Mesenchymal stem cell (in vitro differentiated cells and primary cell): ENCODE measurements at regions not wholly inside any gene's neighbourhood (a gene's known extent, or its start where the extent isn't known, plus 50 kb on each side); places are given as distances from the start of the nearest gene placed in this dataset.

Experiments
- DNase-seq: peaks from one replicate; pipeline ENCODE4 v3.0.0-alpha.2; 2013
- H2AFZ ChIP-seq: one replicate; pipeline ENCODE4 v1.6.1; 2013; ENCODE audit warnings: low read depth, mild to moderate bottlenecking, control low read depth, inconsistent platforms, low read length, moderate library complexity
- H2AK5ac ChIP-seq: 2 replicates; pipeline ENCODE4 v1.6.1; 2013; ENCODE audit warnings: low read length, moderate library complexity, mild to moderate bottlenecking, inconsistent platforms; ENCODE audit not compliant: severe bottlenecking
- H2BK120ac ChIP-seq: one replicate; pipeline ENCODE4 v1.6.1; 2013; ENCODE audit warnings: low read depth, mild to moderate bottlenecking, inconsistent platforms, low read length, moderate library complexity
- H2BK12ac ChIP-seq, 2 experiments: one replicate each; pipeline ENCODE4 v1.6.1; 2013; ENCODE audit warnings: inconsistent platforms in 2 of 2, low read length in 2 of 2, mild to moderate bottlenecking in 2 of 2, moderate library complexity in 2 of 2, control low read depth in 1 of 2
- H2BK15ac ChIP-seq: one replicate; pipeline ENCODE4 v1.6.1; 2013; ENCODE audit warnings: mild to moderate bottlenecking, low read depth, inconsistent platforms; ENCODE audit not compliant: poor library complexity, severe bottlenecking
- H2BK5ac ChIP-seq: 2 replicates; pipeline ENCODE4 v1.6.1; 2013; ENCODE audit warnings: low read depth, mild to moderate bottlenecking, low read length, control low read depth, inconsistent platforms; ENCODE audit not compliant: poor library complexity, severe bottlenecking
- H3K14ac ChIP-seq, 2 experiments: one replicate each; pipeline ENCODE4 v1.6.1; 2013; ENCODE audit warnings: inconsistent platforms in 2 of 2, low read length in 2 of 2, control low read depth in 1 of 2, mild to moderate bottlenecking in 1 of 2, moderate library complexity in 1 of 2
- H3K18ac ChIP-seq, 2 experiments: one replicate each; pipeline ENCODE4 v1.6.1; 2013; ENCODE audit warnings: inconsistent platforms in 2 of 2, low read length in 2 of 2, control low read depth in 1 of 2, low read depth in 1 of 2, mild to moderate bottlenecking in 1 of 2
- H3K23ac ChIP-seq, 2 experiments: one replicate each; pipeline ENCODE4 v1.6.1; 2013; ENCODE audit warnings: inconsistent platforms in 2 of 2, low read length in 2 of 2, mild to moderate bottlenecking in 2 of 2, moderate library complexity in 2 of 2, control low read depth in 1 of 2
- H3K27ac ChIP-seq: 2 replicates; pipeline ENCODE4 v1.5.1; 2013; ENCODE audit warnings: mild to moderate bottlenecking, moderate library complexity, low read length, control low read depth, inconsistent platforms; ENCODE audit not compliant: poor library complexity, severe bottlenecking
- H3K27me3 ChIP-seq, 2 experiments: 2 replicates each; pipeline versions ENCODE4 v1.6.1 to v1.7.0; 2013; ENCODE audit warnings: low read length in 2 of 2, mild to moderate bottlenecking in 2 of 2, moderate library complexity in 2 of 2, control low read depth in 1 of 2, inconsistent platforms in 1 of 2; ENCODE audit not compliant: control insufficient read depth in 1 of 2, insufficient read depth in 1 of 2
- H3K36me3 ChIP-seq, 2 experiments: 2 replicates each; pipeline versions ENCODE4 v1.6.1 to v1.7.0; 2013; ENCODE audit warnings: low read length in 2 of 2, control low read depth in 1 of 2, inconsistent platforms in 1 of 2, low read depth in 1 of 2, mild to moderate bottlenecking in 1 of 2; ENCODE audit not compliant: insufficient read depth in 2 of 2, control insufficient read depth in 1 of 2
- H3K4ac ChIP-seq, 2 experiments: one replicate each; pipeline ENCODE4 v1.6.1; 2013; ENCODE audit warnings: inconsistent platforms in 2 of 2, low read length in 2 of 2, mild to moderate bottlenecking in 2 of 2, moderate library complexity in 2 of 2, control low read depth in 1 of 2, low read depth in 1 of 2
- H3K4me1 ChIP-seq: 2 replicates; pipeline ENCODE4 v1.6.1; 2013; ENCODE audit warnings: low read depth, low read length, control low read depth; ENCODE audit not compliant: control insufficient read depth, insufficient read depth
- H3K4me2 ChIP-seq: 2 replicates; pipeline ENCODE4 v1.6.1; 2013; ENCODE audit warnings: low read length, mild to moderate bottlenecking, inconsistent platforms; ENCODE audit not compliant: poor library complexity, severe bottlenecking
- H3K4me3 ChIP-seq, 2 experiments: 2 replicates each; pipeline versions ENCODE4 v1.5.1 to v1.7.0; 2013; ENCODE audit warnings: low read length in 2 of 2, mild to moderate bottlenecking in 2 of 2, control low read depth in 1 of 2, low read depth in 1 of 2; ENCODE audit not compliant: insufficient read depth in 1 of 2
- H3K79me1 ChIP-seq: replicated peaks from 2 replicates; pipeline ENCODE4 v1.6.1; 2013; ENCODE audit warnings: mild to moderate bottlenecking, control low read depth, low read length, inconsistent platforms; ENCODE audit not compliant: poor library complexity, severe bottlenecking
- H3K9ac ChIP-seq: 2 replicates; pipeline ENCODE4 v1.7.0; 2013; ENCODE audit warnings: mild to moderate bottlenecking, low read length, moderate library complexity
- H3K9me3 ChIP-seq: 2 replicates; pipeline ENCODE4 v1.7.0; 2013; ENCODE audit warnings: mild to moderate bottlenecking, low read length; ENCODE audit not compliant: control insufficient read depth
- H4K8ac ChIP-seq: one replicate; pipeline ENCODE4 v1.6.1; 2013; ENCODE audit warnings: inconsistent platforms, mild to moderate bottlenecking, low read length, moderate library complexity
- H4K91ac ChIP-seq: one replicate; pipeline ENCODE4 v1.6.1; 2013; ENCODE audit warnings: mild to moderate bottlenecking, low read length, inconsistent platforms
- WGBS: methylation state at CpG from one replicate; pipeline ENCODE4 v1.1.7; 2013; ENCODE audit warnings: mixed read lengths; 5-methylcytosine and 5-hydroxymethylcytosine counted together

DNA sequence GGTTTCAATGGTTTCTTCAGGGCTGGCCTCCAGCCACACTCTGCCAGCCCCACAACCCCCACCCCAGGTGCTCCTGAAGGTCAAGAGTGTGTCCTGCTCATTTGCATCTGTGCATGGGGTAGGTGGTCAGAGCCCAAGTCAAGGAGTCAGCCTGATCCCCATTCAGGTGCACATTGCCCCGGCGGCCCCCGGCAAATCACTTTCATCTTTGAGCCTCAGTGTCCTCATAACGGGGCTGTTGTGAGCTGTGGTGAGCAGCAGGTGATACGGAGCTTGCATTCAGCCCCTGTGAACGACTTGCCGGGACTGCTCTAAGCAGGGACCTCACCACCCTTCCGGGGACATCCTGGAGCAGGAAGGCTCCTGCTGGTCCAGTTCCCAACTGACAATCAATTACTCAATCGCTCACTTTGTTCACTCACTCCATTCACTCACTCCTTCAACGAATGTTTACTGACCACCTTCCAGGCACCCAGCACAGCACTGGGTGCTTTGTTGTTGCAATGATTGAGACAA is 93.2 kb upstream of the CPEB4 start:
- Histone ChIP-seq H3K14ac (no peak overlapping the region), H3K27me3 (peaks cover 0 to 10% of the 10 kb centered on the region in 2 experiments), H2BK5ac (no peak overlapping the region), H4K91ac (no peak overlapping the region), H3K23ac (no peak overlapping the region), H2BK12ac (no peak overlapping the region), H3K79me1 (no peaks in the 10 kb centered on the region), H3K27ac (no peak overlapping the region), H2BK15ac (no peak overlapping the region), H3K9me3 (no peaks in the 10 kb centered on the region), H4K8ac (no peak overlapping the region), H3K4ac (no peak overlapping the region), H3K4me2 (no peak overlapping the region), H3K4me3 (no peak overlapping the region), H3K9ac (no peak overlapping the region), H3K18ac (no peak overlapping the region), H2AK5ac (no peak overlapping the region), H2BK120ac (no peak overlapping the region), H3K36me3 (no peaks in the 10 kb centered on the region), H2AFZ (no peak overlapping the region), H3K4me1 (peaks cover 4% of the 10 kb centered on the region)
- WGBS = 97% methylated on average over 8 of the region's 10 CpGs
- no peak for DNase-seq

DNA sequence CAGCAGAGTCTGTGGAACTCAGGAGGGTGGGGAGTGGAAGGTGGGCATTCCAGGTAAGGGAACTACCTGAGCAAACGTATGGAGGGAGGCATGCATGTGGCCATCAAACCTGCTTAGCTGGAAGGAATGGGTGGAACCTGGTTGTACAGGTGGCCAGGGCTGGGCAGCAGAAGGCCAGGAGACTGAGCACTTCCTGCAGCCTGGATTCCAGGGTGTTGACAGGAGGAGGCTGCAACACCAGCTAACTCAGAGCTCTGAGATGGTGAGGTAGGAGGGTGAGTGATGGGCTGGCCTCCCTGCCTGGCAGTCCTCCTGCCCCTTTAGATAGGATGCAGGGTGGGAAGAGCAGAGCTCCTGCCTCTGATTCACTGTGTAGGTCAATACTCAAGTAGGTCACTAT is 92.5 kb upstream of the CPEB4 start:
- Histone ChIP-seq H3K9ac (no peak overlapping the region), H3K23ac (no peak overlapping the region), H3K27me3 (peaks cover 0 to 10% of the 10 kb centered on the region in 2 experiments), H3K9me3 (no peaks in the 10 kb centered on the region), H2BK5ac (no peak overlapping the region), H3K27ac (no peak overlapping the region), H4K91ac (peak overlapping the region; percentile 16), H3K4me1 (peaks cover 6% of the 10 kb centered on the region), H3K4ac (no peak overlapping the region), H3K36me3 (no peaks in the 10 kb centered on the region), H3K18ac (no peak overlapping the region), H3K79me1 (no peaks in the 10 kb centered on the region), H3K14ac (peak overlapping the region in 1 of 2 experiments; percentile 18), H2AFZ (no peak overlapping the region), H2BK12ac (no peak overlapping the region), H3K4me2 (no peak overlapping the region), H2BK15ac (peak overlapping the region; percentile 23), H2BK120ac (no peak overlapping the region), H4K8ac (no peak overlapping the region), H3K4me3 (no peak overlapping the region), H2AK5ac (peak overlapping the region; percentile 7)
- 55% methylated on average over 1 of the region's 1 CpG for WGBS
- no peak for DNase-seq

DNA sequence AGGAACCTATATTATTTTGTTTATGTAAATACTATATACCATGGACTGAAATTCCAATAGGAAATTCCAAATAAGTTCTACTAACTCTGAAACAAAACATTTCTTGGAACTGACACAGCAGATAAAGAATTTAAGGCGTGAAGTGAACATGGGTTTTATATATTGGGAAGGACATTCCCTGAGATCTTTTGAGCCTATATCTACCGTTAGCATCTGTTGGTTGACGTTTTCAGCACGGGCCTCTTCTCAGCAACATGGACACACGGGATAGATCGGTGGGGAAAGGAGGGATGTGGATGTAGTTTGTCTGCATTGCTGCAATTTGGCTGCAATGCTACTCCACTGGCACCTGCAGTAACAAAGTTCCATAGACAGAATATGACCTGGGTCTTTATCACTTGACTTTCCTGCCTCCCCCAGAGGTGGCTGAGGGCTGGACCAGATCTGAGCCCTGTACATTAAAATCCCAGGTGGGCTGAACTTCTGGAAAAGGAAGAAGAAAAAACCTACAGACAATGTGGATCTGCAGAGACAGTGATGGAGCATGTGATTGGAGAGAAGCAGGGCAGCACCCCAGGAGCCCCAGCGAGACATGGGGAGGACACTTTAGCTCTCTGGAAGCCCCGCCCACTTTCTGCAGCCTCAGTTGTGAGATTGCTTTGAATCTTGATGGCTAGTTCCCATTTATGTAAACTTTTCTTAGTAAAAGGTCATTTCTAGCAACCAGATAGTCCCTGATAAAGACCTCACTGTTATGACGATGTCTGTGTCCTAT is 91.2 kb upstream of the CPEB4 start:
- Histone ChIP-seq H3K9me3 (no peaks in the 10 kb centered on the region), H2BK15ac (no peak overlapping the region), H3K4me3 (no peak overlapping the region), H2AFZ (no peak overlapping the region), H3K18ac (no peak overlapping the region), H3K4me1 (peaks cover 6% of the 10 kb centered on the region), H3K27me3 (peaks cover 0 to 10% of the 10 kb centered on the region in 2 experiments), H3K4me2 (no peak overlapping the region), H3K36me3 (no peaks in the 10 kb centered on the region), H4K91ac (no peak overlapping the region), H3K23ac (no peak overlapping the region), H2BK5ac (no peak overlapping the region), H2BK120ac (no peak overlapping the region), H2AK5ac (no peak overlapping the region), H2BK12ac (no peak overlapping the region), H4K8ac (no peak overlapping the region), H3K14ac (no peak overlapping the region), H3K27ac (no peak overlapping the region), H3K79me1 (no peaks in the 10 kb centered on the region), H3K4ac (no peak overlapping the region), H3K9ac (no peak overlapping the region)
- 87% methylated on average over 5 of the region's 9 CpGs for WGBS
- DNase-seq = no peak

DNA sequence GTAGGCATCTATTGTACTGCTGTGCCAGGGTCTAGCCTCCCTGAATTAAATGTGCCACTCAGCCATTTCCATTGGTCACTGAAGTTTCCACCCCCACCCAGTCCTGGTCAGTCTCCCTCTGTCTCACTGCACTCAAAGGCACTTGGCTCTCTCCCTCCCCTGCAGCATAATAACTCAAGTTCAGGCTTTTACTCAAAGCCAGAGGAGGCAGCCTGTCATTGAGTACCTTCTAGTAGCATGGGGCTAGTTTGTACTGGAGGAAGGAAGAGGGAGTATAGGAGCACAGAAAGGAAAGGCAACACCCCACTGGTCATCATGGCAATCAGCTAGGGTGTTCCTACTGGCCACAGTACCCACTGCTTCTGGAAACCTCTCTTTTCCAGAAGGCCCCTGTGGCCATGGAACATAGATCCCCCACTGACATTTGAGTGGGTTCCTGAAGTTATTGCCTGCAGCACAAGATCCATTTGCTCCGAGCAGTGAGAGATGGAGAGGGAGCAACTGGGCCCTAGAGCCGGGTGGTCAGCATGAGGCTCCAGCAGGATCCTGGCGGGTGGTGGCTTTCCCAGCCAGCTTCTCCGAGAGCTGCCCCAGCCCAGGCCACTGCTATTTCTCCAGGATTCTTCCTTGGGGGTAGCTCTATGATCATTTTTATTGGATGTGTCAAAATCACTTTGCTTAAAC is 89.9 kb upstream of the CPEB4 start:
- H4K8ac ChIP-seq = no peak overlapping the region
- H3K4me3 ChIP-seq = no peak overlapping the region
- no peak overlapping the region for H2BK120ac ChIP-seq
- no peak overlapping the region for H3K23ac ChIP-seq
- no peak overlapping the region for H3K9ac ChIP-seq
- H3K27me3 ChIP-seq = peaks cover 0 to 10% of the 10 kb centered on the region in 2 experiments
- H3K4ac ChIP-seq = no peak overlapping the region
- no peak overlapping the region for H2AFZ ChIP-seq
- no peak overlapping the region for H2BK15ac ChIP-seq
- H3K4me2 ChIP-seq = no peak overlapping the region
- no peak overlapping the region for H2BK5ac ChIP-seq
- H2BK12ac ChIP-seq = no peak overlapping the region
- H3K4me1 ChIP-seq = peaks cover 6% of the 10 kb centered on the region
- DNase-seq = no peak
- H3K18ac ChIP-seq = no peak overlapping the region
- H3K79me1 ChIP-seq = no peaks in the 10 kb centered on the region
- H3K14ac ChIP-seq = no peak overlapping the region
- no peaks in the 10 kb centered on the region for H3K36me3 ChIP-seq
- H4K91ac ChIP-seq = no peak overlapping the region
- H3K27ac ChIP-seq = no peak overlapping the region
- 88% methylated on average over 3 of the region's 4 CpGs for WGBS
- no peak overlapping the region for H2AK5ac ChIP-seq
- H3K9me3 ChIP-seq = no peaks in the 10 kb centered on the region
